Epidermal melanocyte (primary cell): ENCODE measurements at regions not wholly inside any gene's neighbourhood (a gene's known extent, or its start where the extent isn't known, plus 50 kb on each side); places are given as distances from the start of the nearest gene placed in this dataset.
"Not testable (repeated sequence)": the region's sequence is repeated elsewhere in the genome, so short reads cannot be mapped to it uniquely, and the experiment has no call there.

Experiments
- DNase-seq: peaks from one replicate; pipeline ENCODE4 v3.0.0; 2011; ENCODE audit warnings: low spot score; ENCODE audit not compliant: insufficient read length

DNA sequence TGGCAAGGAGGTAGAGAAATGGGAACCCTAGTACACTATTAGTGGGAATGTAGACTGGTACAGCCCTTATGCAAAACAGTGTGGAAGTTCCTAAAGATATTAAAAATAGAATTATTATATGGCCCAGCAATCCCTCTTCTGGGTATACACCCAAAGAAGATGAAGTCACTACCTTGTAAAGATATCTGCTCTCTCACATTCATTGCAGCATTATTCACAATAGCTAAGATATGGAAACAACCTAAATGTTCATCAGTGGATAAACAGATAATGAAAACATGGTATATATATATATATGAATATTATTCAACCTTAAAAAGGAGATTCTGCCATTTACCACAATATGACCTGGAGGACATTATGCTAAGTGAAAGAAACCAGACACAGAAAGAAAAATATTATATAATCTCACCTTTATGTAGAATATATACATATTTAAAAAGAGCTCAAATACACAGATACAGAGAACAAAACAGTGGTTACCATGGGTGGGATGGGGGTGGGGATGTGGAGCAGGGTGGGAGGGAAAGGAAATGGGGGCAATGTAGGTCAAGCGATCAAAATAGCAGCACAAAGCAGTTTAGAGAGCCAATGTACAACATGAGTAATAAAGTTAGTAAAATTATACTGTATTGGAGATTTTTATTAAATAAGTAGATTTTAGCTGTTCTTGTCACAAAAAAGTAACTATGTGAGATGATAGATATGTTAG lies 138.6 kb downstream of the SPRY1 start:
- DNase-seq = no peak

- no peak for DNase-seq
Observed at GRCh38 chr4:123536225-123536624, 139.6 kb downstream of the SPRY1 start.

DNA sequence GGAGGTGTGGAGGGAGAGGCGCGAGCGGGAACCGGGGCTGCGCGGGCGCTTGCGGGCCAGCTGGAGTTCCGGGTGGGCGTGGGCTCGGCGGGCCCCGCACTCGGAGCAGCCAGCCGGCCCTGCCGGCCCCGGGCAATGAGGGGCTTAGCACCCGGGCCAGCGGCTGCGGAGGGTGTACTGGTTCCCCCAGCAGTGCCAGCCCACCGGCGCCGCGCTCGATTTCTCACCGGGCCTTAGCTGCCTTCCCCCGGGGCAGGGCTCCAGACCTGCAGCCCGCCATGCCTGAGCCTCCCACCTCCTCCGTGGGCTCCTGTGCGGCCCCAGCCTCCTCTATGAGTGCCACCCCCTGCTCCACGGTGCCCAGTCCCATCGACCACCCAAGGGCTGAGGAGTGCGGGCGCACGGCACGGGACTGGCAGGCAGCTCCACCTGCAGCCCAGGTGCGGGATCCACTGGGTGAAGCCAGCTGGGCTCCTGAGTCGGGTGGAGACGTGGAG lies 141.4 kb downstream of the SPRY1 start:
- not testable (repeated sequence) for DNase-seq

DNA sequence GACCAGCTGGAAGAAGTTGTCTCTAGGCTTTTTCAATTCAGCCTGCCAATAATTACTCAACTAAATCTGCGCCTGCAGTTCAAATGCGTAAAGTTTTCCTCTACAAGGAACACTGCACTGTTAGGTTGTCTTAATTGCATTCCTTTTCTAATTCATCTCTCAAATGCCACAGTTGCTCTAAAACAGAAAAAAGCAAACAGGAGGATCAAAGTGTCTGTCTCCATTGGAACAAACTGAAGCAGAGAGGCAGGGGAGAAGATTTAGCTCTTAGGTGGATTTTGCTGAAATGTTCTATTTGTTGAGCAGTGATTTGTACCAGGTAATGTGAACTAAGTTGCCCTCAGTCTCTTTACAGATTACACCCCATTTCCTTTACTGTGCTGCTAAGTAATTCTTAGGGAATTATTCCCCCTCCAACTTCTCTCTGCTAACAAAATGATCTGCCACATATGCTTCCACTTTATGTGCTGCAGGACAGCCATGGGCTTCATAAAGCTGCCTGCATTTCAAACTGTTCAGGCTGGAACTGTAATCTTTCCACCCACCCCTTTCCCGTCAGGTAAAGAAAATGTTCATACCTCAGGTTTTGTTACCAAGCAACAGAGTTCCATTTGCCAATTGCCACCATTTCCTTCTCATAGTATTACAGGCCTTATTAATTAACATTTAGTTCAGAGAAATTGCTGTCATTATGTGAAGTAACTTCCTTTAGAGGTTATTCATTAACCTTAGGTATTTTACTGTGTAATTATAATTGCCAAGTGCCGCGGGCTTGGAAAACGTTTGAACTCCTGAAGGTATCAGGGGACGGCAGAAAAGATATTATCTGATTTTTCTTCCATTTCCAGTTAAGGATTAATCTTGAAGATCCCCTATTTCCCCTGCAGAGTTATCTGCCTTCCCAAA lies 149.3 kb downstream of the SPRY1 start:
- no peak for DNase-seq

GRCh38 chr4:123546573-123547060 lies 150.0 kb downstream of the SPRY1 start:
- DNase-seq = no peak

GRCh38 chr4:123547216-123548165 lies 150.9 kb downstream of the SPRY1 start:
- DNase-seq = no peak

- DNase-seq = no peak
Observed at GRCh38 chr4:123553279-123553678, 156.7 kb downstream of the SPRY1 start.

DNA sequence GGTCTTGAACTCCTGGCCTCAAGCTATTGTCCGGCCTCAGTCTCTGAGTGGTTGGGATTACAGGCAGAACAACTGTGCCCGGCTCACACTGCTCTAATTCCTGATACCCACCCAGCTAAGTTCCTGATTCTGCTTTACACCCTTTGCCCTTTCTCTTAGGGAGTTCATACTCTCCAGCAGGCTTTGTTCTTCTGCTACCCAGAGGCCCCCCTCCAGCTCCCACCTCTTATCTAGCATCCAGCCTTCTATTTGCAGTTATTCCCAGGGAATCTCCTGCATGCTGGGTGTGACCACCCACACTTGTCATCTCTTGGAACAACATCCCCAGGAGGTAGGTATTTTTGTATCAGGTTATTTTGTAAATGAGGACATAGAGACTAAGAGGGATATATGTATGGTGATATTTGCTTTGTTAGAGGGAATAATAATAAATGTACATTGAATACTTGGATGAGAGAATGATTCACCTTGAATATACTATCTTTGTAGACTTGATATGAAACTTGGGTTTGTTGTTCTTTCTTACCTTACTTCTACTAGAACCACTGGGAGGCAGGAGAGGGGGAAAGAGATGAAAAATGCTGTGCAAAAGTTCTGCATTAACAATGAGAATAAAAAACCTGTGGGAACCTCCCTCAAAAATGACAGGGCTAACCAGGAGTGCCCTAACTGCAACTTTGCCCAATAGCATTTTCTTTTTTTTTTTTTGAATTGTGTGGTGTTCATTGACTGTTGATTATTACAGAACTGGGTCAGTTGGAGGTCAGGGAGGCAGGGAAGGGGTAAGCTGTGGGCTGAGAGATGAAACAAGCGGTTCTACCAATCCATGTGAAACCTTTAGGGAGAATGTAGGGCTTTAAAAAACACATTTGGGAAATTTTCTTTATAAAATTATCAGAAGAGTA lies 157.4 kb downstream of the SPRY1 start:
- DNase-seq = no peak

DNA sequence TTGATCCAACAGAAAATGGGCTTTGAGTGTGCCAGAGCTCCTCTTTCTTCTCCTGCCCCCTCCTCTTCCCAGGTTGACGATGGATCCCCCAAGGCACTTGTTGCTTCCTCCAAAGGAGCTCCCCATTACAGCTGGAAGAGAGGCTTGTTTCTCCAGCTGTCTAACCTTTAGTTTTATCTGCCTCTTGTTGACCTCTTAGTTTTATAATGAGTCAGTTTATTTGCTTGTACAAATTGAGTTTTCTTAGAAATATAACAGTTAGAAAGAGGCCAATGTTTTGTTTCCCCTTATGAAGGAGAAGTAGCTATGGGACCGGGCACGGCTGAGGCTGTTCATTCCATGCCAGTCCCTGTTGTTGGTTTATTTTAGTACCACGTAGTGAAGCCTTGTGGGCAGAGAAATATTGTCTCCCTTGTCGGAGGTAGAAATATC lies 158.2 kb downstream of the SPRY1 start:
- no peak for DNase-seq

DNA sequence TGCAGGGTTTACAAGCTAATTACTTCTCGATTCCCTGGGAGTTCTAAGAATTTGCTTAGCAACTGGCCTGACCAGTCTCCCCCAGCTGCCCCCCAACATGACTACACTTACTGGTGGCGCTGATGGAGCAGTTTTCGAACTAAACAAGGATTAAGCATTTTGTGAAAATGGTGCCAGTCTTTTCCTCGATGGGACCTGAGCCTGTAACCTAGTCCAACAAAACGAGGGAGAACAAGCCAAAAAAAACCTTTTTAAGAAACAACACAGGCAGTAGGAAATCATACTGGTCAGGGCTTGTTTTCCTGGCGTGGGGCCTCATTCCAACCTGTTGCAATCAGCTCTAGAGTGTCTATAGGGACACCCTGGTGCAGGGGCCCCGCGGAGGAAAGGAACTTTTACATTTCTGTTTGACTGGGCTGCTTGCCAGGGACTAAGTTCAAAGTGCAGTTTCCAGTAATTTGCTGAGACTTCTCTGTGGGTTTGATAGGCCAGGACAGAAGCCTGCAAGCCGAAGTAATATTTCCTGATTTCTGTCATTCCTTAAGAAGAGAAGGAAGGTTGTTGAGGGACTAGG lies 158.7 kb downstream of the SPRY1 start:
- DNase-seq = no peak

DNA sequence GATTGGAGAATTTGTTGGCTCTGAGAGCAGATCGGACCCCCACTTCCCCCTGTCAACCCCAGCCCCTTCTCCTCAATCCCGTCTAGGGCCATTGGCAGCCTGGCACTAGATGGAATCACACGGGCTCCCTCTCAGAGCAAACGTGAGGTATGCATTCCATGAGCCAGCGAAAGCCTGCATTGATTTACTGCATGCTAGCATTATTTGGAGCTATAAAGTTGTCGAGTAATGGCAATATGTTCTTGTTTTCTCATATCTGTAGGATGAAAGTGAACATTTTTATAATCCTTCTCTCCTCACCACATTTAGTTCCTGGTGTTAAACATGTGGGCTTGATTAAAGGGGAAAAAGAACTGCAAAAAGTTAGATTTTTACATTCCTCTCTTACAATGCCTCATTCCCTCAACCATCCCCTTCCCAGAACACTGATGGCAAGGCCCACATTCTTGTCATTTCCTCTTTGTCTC lies 159.2 kb downstream of the SPRY1 start:
- no peak for DNase-seq

DNA sequence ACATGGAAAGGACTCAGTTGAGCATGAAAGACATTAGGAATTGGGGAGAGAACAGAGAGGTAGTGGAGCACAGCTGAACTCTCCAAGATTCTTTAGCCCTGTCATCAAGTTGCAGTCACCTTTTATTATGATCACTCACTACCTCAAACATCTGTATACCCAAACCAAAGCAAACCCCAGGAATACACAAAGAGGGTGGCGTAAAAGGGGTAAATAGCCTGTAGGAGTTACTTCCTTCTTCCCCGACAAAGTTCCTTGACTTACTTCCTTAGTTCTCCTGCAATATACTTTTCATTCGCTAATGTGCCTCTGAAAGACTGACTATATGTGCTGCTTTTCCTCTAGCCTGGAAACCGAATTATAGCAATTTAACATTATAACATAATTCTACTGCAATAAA lies 159.9 kb downstream of the SPRY1 start:
- DNase-seq = no peak

DNA sequence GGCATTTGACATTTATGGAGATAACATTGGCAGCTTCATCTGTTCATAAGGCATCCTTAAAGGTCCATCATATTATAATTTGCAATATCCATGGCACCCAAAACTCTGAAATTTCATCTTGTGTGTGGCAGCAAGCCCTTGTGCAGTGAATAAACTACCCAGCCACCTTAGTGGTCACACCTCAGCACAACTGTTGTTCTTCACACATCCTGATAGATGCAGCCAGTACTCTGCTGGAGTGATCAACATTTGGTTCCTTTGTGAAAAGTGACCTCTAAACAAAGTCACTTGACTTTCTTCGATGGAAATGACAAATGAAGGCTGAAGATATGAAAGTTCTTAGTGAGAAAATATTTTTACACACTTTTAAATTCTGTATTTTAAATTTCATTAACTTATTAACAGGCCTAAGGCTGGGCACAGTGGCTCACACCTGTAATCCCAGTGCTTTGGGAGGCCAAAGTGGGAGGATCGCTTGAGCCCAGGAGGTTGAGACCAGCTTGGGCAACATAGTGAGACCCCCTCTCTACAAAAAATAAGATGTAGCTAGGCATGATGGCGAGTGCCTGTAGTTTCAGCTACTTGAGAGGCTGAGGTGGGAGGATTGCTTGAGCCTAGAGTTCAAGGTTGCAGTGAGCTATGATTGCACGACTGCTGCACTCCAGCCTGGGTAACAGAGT lies 161.4 kb downstream of the SPRY1 start:
- DNase-seq = no peak

- no peak for DNase-seq
Observed at GRCh38 chr4:123558865-123559264, 162.3 kb downstream of the SPRY1 start.

GRCh38 chr4:123559955-123560871 lies 163.6 kb downstream of the SPRY1 start:
- DNase-seq = no peak

DNA sequence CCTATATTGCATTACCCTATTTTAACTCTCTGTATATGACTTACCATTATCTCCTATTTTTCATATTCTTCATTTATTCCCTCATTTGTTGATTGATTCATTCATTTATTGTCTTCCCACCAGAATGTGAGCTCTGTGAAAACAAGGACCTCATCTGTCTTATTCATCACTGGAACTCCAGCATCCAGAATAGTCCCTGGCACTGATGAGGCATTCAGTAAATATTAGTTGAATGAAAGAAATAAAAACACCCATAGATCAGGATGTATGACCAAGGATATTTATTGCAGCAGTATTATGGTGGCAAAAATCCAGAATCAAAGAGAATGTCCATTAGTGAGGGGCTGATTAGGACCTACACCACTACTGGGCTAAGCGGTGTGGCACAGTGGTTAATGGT lies 164.9 kb downstream of the SPRY1 start:
- DNase-seq = no peak

DNA sequence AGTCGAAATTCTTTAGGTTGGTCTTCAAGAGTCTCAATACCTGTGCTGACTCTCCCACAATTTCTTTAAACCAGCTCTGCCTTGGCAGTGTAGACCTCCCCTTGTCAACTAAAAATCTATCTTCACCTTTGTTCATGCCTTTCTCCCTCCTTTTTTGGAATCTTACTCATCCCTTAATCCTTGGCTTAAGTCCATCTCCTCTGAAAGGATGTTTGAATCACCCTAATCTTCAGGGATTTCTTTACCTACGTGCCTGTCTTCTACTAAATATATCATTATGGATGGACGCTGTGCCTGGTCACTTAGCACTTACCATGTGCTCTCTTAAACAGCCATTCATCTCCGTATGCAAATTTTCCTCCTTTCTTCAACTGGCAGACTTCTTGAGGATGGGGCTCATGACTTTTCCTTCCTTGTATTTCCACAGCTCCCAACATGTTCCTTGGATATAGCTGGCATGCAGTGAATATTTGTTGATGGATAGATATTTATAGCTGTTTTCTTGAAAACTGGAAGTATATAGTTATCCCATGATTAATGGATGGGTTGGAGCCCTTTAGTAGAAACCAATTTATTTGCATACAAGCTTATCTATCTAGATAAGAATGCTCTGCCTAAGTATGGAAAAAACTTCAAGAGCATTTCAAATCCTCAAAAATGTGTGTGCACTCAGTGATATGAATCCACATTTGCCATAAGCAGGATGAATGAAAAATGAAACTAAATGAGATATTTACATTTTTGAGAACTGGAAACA lies 166.6 kb downstream of the SPRY1 start:
- no peak for DNase-seq
